GM08714 (cell line): ENCODE measurements at regions not wholly inside any gene's neighbourhood (a gene's known extent, or its start where the extent isn't known, plus 50 kb on each side); places are given as distances from the start of the nearest gene placed in this dataset.

ENCODE experiments used
- H3K4me3 ChIP-seq: fragments of 200-500 bp; sonication (Bioruptor generic); 2 replicates; pipeline ENCODE4 v1.5.1; 2014; ENCODE audit warnings: mild to moderate bottlenecking, low read length, inconsistent platforms
- ZNF274 ChIP-seq: IDR thresholded peaks from 2 replicates; pipeline ENCODE4 v1.6.1; 2012; ENCODE audit warnings: mild to moderate bottlenecking, low read depth, low read length

GRCh38 chr16:80355335-80355734, 185.5 kb upstream of the DYNLRB2 start:
- TF ChIP-seq ZNF274: no peak
- no peak overlapping the region for H3K4me3 ChIP-seq

GRCh38 chr16:80350061-80350460, 190.7 kb upstream of the DYNLRB2 start:
- no peak overlapping the region for H3K4me3 ChIP-seq
- TF ChIP-seq ZNF274: no peak

- no peak for TF ChIP-seq ZNF274
- no peak overlapping the region for H3K4me3 ChIP-seq
Observed at GRCh38 chr16:80347900-80348299, 192.9 kb upstream of the DYNLRB2 start.

GRCh38 chr16:80347002-80347401, 193.8 kb upstream of the DYNLRB2 start:
- no peak overlapping the region for H3K4me3 ChIP-seq
- TF ChIP-seq ZNF274: no peak

- no peak for TF ChIP-seq ZNF274
Observed at GRCh38 chr16:80346111-80346632, 194.6 kb upstream of the DYNLRB2 start.

GRCh38 chr16:80345701-80346100, 195.1 kb upstream of the DYNLRB2 start:
- TF ChIP-seq ZNF274: no peak
- H3K4me3 ChIP-seq: no peak overlapping the region

More at GRCh38 chr16:80346111-80346632, 194.6 kb upstream of the DYNLRB2 start:
- no peak overlapping the region for H3K4me3 ChIP-seq

GRCh38 chr16:80344570-80344969, 196.2 kb upstream of the DYNLRB2 start:
- H3K4me3 ChIP-seq: no peak overlapping the region
- no peak for TF ChIP-seq ZNF274

- TF ChIP-seq ZNF274: no peak
Observed at GRCh38 chr16:80341263-80341662, 199.5 kb upstream of the DYNLRB2 start.

GRCh38 chr16:80337786-80338185, 203.0 kb upstream of the DYNLRB2 start:
- no peak overlapping the region for H3K4me3 ChIP-seq
- TF ChIP-seq ZNF274: no peak

More at GRCh38 chr16:80341263-80341662, 199.5 kb upstream of the DYNLRB2 start:
- H3K4me3 ChIP-seq: no peak overlapping the region

- no peak overlapping the region for H3K4me3 ChIP-seq
- TF ChIP-seq ZNF274: no peak
Observed at GRCh38 chr16:80330803-80331202, 210.0 kb upstream of the DYNLRB2 start.

- no peak for TF ChIP-seq ZNF274
- H3K4me3 ChIP-seq: no peak overlapping the region
Observed at GRCh38 chr16:80330150-80330549, 210.6 kb upstream of the DYNLRB2 start.

GRCh38 chr16:80327740-80328139, 213.1 kb upstream of the DYNLRB2 start:
- no peak for TF ChIP-seq ZNF274
- H3K4me3 ChIP-seq: no peak overlapping the region

- no peak for TF ChIP-seq ZNF274
Observed at GRCh38 chr16:80324371-80324770, 216.4 kb upstream of the DYNLRB2 start.

GRCh38 chr16:80323808-80324195, 217.0 kb upstream of the DYNLRB2 start:
- TF ChIP-seq ZNF274: no peak
- H3K4me3 ChIP-seq: no peak overlapping the region

More at GRCh38 chr16:80324371-80324770, 216.4 kb upstream of the DYNLRB2 start:
- H3K4me3 ChIP-seq: no peak overlapping the region

- no peak for TF ChIP-seq ZNF274
Observed at GRCh38 chr16:80323187-80323807, 217.5 kb upstream of the DYNLRB2 start.

GRCh38 chr16:80319181-80319580, 221.6 kb upstream of the DYNLRB2 start:
- TF ChIP-seq ZNF274: no peak
- H3K4me3 ChIP-seq: no peak overlapping the region

More at GRCh38 chr16:80323187-80323807, 217.5 kb upstream of the DYNLRB2 start:
- H3K4me3 ChIP-seq: no peak overlapping the region
